Activated gamma-delta T cell treated with anti-CD3 and anti-CD28 coated beads, Interleukin-2, amount 50 U/mL, for 16 hours (primary cell): ENCODE measurements at regions not wholly inside any gene's neighbourhood (a gene's known extent, or its start where the extent isn't known, plus 50 kb on each side); places are given as distances from the start of the nearest gene placed in this dataset.
"Not testable (repeated sequence)": the region's sequence is repeated elsewhere in the genome, so short reads cannot be mapped to it uniquely, and the experiment has no call there.

Experiments
- DNase-seq: peaks from one replicate; pipeline ENCODE4 v3.0.0-alpha.2; 2020; ENCODE audit warnings: low read depth

DNA sequence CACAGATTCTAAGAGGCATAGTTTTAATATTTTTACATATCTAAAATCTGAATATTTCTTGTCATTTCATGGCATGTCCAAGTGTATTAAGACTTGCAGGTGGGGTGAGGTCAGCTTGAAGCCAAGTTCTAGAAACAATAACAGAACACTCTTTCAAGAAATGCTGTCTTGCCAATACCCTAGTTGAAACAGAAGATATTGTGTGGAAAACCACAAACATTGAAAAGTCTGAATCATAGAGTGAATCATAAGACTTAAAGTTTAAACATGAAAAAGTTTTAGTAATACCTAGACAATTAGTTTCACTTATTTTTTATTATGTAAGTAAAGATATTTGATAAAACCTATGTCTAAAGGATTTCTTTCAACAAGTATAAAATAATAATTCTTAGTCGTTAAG lies 191.5 kb upstream of the CAND1 start:
- DNase-seq, result no peak

DNA sequence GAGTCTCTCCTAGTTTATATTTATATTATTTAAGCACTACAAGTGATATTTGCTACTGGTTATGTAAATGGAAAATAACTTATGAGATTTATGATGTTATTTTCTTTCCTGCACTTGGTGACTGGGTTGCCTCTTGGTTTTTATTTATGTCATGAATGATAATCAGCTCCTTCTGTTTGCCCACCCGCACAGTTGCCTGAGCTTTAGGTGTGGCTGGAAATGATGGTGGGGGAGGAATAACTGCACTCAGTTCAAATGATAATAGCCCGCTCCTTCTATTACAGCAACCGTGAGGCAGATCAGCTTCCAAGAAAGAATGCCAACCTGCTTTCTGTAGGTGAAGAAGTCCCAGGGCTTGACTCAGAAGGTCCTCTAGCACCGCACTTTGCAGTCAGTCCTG lies 190.2 kb upstream of the CAND1 start:
- no peak for DNase-seq

DNA sequence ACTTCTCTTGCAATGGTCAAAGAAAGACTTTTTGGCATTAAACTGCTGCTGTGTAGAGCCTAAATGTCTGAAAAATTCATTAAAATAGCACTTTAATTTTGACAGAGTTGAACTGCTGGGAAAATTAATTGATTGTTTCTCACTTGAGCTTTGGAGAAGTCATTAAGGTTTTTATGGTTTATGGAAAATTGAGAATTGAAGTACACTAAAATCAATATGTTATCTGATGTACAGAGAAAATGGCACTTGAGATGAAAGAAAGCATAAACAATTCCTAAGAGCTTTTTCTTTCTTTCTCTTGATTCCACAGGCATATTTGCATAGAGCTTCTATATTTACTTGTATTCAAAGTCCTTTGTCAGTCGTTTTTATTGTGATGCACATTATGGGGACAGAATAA lies 188.5 kb upstream of the CAND1 start:
- DNase-seq, result no peak

DNA sequence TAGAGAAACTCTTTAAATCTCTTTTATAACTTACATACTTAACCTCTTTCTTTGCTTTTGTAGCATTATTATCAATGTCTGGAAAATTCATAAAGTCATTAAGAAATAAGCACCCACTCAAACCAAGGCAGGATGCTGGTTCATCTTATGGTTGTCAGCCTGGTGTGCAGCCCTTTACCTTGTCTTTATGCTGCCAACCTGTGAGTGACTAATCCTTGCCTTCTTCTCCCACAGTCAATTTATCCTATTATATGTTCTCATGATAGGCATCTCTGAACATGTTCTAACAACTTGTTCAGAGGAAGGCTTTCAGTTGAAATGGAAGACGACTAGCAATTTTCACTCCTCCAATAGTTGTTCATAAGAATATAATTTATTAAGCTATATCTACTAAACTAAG lies 186.9 kb upstream of the CAND1 start:
- no peak for DNase-seq

DNA sequence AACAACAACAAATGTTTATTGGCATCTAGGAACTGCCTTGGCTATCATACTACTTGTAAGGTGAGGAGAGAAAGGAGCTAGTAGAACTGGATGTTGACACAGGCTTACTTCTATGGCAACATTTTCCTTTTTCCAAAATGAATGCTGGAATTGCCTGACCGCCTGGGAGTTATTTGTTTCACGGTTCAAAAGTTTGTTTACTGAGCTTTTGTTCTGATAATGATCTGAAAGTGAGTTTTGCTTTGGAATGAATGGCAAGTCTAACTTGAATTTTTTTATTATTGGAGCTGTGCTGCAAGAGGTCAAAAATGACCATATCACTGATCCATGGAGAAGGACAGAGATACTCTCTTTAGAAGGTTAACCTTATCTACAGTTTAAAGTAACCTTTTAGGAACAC lies 183.5 kb upstream of the CAND1 start:
- no peak for DNase-seq

DNA sequence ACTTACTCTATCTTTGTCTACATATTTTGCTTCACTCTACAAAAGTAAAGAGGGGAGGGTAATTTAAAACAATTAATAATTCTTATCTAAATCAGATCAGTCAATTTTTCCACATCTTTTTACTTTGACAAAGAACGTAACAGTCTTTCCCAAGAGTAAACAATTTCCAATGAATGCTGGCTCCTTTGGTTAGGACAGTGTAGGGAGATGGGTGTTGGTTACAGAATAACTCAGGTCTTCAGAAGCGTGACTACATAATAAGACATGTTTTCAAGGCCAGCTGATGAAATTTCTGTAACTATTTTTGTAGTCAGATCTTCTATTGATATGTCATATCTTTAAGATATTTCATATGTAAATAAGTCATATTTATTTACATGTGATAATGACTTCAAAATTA lies 183.0 kb upstream of the CAND1 start:
- DNase-seq, result no peak

DNA sequence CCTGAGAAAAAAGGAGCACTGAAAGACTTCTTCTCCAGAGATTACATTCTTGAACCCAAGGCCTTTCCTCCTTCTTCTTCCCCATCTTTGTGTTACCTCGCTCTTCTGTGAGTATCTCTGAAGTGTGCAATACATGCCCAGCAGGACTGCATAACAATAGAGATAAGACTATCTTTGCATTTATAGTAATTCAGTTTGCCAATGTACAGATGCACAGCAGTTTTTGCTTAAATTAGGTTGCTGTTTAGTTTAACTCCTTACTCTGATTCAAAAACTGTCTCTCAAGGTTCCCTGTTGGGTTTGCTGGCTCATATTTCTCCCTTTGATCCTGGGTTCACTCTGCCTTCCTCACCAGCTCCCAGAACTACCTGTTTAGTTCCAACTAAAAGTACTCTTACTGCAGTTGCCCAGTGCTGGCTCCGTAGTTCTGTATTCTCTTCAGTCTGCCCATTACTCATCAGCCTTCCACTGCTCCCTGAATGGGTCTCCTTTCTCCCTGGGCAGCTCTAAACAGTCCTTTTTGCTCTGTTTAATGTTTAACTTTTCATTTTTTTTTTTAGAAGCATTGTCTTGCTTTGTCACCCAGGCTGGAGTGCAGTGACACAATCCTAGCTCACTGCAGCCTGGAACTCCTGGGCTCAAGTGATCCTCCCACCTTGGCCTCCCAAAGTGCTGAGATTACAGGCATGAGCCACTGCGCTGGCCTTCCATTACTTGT lies 180.6 kb upstream of the CAND1 start:
- no peak for DNase-seq

DNA sequence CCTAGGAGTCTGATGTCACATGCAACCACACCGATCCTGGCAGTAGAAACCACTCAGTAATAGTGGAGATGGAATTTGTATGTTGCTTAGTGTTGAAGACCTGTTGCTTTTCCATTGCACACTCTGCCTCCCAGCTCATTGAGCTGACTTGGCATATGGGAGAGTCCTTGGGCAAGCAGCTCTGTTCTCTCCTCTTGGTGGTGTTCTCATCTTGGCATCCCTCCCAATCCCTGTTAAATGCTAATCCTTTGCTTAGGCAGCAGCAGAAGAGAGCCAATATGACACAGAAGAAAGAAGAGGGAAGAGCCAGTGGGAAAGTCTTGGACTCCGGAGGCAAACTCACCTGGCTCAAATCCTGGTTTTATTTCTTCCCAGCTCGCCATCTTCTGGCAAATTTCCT lies 178.0 kb upstream of the CAND1 start:
- no peak for DNase-seq

DNA sequence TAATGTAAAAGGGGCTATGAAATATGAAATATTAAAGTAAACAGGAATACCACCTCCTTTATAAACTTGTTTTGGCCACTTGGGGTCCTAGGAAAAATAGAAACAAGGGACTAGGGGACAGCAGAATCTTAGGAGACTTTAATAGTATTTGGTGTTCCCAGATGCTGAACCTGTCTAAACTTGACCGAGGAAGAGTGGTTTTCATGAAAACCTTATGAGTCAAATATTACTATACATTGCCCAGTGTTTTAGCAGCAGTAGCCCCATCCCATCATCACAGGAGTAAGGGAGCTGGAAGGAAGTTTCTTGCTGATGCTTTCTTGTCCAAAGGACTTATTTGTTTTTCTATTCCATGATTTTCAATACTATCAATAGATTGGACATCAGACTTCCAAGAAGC lies 177.5 kb upstream of the CAND1 start:
- no peak for DNase-seq

DNA sequence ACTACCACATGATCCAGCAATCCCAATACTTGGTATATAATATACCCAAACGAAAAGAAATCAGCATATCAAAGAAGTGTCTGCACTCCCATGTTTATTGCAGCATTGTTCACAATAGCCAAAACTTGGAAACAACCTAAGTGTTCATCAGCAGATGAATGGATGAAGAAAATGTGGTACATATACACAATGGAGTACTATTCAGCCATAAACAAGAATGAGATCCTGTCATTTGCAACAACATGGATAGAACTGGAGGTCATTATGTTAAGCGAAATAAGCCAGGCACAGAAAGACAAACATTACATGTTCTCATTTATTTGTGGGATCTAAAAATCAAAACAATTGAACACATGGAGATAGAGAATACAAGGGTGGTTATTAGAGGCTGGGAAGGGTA lies 176.2 kb upstream of the CAND1 start:
- not testable (repeated sequence) for DNase-seq

DNA sequence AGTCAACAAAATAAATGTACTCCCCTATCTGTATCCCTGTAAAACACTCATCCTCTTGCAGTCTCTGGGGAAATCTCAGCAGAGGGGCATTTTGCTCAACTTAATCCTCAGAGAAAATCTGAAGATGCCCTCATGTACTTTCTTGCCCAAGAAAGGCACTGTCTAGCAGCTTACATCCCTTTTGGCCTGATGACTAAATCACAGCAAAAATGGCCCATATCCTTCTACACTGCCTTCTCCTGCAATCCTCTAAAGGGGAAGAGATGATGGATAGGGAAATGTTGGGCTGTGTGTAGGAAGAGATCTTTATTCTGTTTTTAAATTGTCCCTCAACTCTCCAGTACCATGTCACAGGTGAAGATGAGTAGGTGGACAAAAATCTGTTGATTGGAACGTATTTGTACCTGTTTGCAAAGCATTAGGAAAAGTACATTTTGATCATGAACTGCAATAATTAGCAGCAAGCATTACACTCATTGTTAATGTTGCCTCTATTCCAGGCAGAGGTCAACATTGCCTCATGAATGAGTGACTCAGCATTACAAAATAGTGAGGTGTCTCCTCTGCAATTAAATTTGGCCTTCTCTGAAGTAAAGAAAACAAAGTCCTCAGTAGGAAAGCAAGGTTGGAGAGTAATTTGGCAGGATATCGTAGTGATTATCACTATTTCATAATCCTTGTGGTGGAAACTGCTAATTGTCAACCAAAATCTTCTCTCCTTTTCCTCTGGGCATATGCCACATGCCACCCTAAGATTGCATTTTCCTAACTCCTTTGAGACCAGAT lies 172.4 kb upstream of the CAND1 start:
- DNase-seq, result no peak

DNA sequence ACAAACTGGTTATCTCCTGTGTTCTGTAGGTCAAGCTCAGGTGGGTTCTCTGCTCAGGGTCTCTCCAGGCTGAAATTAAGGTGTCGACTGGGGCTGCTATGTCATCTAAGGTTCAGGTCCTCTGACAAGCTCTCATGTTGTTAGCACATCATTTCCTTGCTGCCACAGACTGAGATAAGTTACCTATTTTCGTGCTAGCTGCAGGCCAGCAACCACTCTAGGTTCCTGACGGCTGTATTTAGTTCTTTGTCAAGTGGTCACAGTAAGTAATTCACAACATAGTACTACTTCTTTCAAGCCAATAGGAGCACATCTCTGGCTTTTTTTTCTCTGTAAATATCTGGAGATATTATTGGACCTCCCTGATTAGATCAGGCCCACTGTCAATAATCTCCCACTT lies 169.3 kb upstream of the CAND1 start:
- no peak for DNase-seq

DNA sequence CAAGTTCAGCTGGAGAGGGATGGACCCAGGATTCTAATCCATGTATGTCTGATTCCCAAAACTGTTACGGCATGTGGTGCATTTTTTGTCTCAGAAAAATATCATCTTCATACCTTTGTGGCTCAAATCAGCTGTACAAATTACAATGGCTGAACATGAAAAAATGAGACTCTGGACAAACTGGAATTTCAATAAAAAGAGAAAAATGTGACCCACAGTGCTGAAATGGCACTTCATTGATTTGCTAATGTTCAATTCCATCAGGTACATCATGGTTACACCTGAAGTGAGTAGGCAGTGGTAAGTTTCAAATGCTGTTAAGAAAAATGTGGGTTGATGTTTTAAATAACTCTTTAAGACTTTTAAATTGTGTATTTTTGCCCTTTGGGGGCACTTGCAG lies 165.6 kb upstream of the CAND1 start:
- DNase-seq, result no peak

DNA sequence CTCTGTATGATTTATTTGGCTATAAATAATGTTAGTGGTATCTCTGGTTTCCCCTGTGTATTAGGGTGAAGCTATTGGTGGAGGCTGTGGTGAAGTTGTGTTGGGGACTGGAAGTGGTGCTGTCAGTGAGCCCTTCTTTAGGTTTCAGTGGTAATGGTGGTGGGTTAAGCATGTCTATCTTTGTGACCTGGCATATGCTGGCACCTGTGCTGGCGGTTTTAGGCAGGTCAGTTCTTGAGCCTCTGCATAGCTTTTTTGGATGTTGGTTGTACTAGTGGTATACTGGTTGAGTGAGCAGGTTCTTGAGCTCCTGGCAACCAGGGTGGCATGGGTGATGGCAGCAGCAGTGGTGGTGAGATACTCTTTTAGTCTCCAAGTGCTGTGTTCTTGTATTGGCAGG lies 161.9 kb upstream of the CAND1 start:
- no peak for DNase-seq

DNA sequence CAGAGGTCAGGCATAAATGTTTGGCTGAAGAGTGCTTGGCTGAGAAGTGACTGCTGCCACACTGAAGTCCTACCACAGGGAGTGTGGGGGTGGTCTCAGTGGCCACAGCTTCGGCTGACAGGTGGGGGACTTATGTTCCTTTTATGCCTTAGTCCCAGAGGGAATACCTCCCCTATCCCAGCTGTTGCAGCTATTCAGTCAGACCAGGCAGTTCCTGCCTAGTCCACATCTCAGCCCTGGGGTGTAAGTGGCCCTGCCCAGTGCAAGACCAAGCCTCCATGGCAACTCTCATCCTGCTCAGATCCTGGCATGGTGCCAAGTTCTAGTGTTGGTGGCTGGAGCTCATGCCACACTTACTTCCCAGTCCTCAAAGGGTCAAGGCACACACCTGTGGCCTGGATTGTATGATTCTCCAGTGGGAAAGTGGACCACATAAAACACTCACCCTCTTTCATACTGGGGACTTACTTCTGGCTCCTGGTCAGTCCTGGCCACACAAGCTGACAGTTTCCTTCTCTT lies 161.3 kb upstream of the CAND1 start:
- DNase-seq, result no peak

DNA sequence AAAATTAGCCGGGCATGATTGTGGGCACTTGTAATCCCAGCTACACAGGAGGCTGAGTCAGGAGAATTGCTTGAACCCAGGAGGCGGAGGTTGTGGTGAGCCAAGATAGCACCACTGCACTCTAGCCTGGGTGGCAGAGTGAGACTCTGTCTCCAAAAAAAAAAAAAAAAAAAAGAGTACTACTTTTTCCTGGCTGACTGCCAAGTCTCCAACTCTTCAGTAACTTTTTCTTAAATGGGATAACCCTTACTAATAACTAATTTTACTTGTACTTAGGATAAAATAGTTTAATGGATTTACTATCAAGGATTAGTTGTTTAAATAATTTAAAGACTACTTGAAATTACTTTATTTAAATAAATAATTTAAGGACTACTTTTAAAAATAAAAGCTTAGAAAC lies 158.8 kb upstream of the CAND1 start:
- not testable (repeated sequence) for DNase-seq

DNA sequence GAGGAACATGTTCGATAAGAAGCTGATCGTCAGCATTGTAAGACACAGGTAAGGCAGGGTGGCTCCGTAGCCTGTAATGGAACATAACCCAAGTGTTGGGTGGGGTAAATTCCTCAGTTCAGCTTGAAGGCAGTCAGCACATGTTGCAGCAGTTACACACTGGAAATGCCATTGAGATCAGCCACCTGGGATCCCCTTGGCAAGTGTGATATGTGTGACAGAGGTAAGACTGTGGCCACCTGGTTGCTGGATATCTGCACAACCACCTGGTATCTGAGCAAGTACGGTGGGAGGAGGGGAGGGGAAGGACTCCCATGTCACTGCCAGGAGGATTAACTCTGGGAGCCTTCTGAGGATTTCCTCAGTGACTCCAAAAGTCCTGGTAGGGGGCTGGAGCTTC lies 158.0 kb upstream of the CAND1 start:
- DNase-seq, result no peak

DNA sequence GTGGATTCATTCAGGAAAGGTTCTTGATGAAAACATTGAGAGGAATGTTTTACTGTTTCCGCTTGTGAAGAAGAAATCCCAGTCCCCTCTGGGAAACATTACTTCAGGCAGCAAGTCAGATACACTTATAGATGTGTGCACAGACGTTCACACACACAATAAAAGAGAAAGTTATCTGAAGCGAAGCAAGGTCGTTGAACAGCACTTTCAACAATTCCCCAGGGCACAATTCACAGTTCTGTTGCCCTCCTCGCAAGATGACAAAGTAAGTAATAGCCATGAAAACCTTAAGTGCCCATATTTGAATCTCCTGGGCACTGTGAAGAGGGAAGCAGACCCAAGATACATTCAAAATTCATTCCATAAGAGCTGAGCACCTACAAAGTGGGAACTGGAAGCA lies 156.6 kb upstream of the CAND1 start:
- DNase-seq, result no peak

DNA sequence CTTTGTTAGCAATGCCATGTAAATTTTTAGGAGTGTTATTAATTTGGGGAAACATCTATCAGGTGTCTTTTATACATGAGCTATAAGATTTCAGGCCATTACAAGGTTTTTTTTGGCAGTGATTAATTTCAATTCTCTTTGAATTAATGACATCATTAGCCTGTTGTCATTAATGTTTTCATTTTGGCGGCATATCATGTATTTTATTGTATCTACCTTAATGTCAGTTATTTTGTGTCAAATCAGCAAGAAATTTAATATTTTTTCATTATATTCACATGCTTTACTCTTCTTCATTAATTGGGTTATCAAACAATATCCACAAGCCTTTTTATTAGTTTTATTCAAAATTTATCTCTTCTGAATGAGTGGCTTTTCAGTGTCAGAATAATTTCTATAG lies 153.0 kb upstream of the CAND1 start:
- no peak for DNase-seq

DNA sequence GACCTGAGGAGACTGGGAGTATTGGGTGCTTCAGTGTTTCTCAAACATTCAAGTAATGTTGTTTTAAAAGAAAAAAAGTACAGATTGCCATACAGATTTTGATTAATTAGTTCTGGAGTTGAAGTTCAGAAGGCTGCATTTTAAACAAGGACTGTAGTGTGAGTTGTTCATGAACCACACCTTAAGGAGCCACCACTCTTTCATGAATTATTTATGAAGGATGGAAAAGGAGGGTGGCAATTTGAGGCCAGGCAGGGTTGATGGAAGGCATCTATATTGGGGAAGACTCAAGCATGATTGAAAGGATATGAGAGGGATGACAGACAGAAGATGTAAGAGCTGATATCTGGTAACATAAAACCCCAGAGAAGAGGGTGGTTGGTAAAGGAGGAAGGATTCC lies 146.6 kb upstream of the CAND1 start:
- no peak for DNase-seq

DNA sequence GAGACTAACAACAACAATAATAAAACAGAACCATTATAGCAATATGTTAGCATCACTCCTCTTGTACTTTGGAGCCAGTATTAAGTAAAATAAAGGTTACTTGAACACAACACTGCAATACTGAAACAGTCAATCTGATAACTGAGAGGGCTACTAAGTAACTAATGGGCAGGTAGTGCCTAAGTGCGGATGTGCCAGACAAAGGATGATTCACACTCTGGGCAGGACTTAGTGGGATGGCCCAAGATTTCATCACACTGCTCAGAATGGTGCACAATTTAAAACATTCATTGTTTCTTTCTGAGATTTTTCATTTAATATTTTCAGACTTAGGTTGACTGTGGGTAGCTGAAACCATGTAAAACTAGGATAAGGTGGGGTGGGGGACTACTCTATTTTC lies 131.9 kb upstream of the CAND1 start:
- DNase-seq, result no peak

DNA sequence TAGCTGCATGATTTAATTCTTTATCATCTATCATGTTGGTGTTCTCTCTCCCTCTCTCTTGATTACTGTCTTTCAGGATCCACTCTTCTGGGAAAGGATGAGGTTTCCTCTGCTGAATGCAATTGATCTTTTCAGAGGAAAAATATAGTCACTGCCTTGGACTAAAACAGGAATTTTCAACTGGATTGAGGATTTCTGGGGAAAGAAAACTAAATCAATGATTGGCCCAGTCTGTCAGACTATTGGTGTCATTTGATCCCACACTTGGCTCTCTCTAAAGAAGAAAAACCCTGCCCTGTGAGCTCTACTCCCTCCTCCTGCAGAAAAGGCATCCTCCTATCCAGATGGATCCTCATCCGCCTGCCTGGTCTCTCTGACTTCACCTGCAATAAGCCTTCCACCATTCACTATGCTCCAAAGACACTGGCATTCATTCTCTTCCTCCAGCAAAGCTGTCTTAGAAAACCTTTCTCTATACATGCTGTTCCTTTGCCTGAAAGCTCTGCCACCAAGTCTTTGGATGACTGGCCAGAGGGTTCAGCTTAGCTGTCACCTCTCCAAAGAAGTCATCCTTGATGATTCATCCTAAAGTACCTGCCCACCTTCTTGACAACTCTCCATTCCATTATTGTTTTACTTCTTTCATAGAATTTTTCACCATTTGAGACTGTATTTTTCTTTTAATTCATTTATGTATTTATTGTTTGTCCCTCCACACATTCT lies 127.7 kb upstream of the CAND1 start:
- DNase-seq, result no peak

DNA sequence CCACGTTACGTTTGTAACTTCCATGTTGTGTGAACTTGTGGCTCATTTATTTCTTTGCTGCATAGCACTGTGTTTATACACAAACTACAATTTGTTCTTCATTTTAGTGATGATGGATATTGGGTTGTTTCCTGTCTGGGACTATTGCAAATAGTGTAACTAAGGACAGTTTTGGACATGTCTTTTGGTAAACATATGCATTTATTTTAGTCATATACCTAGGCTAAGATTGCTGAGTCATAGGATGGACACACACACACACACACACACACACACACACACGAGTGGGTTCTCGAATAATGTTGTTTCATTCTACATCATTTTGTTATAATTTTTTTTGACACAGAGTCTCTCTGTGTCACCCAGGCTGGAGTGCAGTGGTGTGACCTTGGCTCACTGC lies 123.5 kb upstream of the CAND1 start:
- DNase-seq, result no peak
